ENCODE measurements at regions not wholly inside any gene's neighbourhood (a gene's known extent, or its start where the extent isn't known, plus 50 kb on each side); places are given as distances from the start of the nearest gene placed in this dataset.

DNA sequence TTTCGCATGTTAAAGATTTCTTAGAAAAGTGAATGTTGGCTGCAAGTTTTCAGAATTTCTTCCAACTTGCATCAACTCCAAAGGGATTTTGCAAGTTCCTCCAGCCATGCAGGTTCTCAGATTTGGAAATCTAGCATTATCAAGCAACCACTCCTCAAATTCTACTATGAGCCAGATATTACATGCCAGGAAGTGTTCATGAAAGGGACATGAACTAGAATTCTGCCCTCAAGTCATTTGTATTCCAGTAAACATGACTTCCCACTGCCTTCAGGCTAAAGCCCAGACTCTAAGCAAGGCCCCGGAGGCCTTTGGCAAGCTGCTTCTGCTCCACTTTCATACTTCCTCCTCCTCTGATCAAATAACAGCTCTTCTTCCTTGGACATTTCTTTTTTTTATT, 111.3 kb upstream of the PAPPA start:
- ChIA-PET POLR2A (ENCODE audit: low non-redundant PET) (no interaction called here), CTCF (interaction anchor here (0.6 kb wide), 1 partner anchor 1766 kb away, joined by 3 read pairs; no protein-coding TSS in a partner anchor)
- H3K27ac ChIP-seq: no peak overlapping the region
- TF ChIP-seq, protein P1, sequence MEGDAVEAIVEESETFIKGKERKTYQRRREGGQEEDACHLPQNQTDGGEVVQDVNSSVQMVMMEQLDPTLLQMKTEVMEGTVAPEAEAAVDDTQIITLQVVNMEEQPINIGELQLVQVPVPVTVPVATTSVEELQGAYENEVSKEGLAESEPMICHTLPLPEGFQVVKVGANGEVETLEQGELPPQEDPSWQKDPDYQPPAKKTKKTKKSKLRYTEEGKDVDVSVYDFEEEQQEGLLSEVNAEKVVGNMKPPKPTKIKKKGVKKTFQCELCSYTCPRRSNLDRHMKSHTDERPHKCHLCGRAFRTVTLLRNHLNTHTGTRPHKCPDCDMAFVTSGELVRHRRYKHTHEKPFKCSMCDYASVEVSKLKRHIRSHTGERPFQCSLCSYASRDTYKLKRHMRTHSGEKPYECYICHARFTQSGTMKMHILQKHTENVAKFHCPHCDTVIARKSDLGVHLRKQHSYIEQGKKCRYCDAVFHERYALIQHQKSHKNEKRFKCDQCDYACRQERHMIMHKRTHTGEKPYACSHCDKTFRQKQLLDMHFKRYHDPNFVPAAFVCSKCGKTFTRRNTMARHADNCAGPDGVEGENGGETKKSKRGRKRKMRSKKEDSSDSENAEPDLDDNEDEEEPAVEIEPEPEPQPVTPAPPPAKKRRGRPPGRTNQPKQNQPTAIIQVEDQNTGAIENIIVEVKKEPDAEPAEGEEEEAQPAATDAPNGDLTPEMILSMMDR (conservative IDR thresholded peaks at IDR 0.05; ENCODE audit: low read depth): no peak
- no peak for DNase-seq (ENCODE audit: low spot score)

DNA sequence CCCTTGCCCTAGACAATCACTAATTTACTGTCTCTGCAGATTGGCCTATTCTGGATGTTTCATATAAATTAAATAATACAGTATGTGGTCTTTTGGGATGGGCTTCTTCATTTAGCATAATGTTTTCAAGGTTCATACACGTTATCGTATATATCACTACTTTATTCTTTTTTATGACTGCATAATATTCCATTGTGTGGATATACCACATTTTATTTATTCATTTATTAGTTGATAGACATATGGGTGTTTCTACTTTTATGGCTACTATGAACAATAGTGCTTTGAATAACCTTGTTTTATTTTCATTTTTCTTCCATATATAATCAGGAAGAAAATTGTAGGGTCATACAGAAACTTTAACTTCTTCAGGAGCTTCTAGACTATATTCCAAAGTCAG, 108.5 kb upstream of the PAPPA start:
- TF ChIP-seq, protein P1 (conservative IDR thresholded peaks at IDR 0.05; ENCODE audit: low read depth): no peak
- no peak overlapping the region for H3K27ac ChIP-seq
- no peak for DNase-seq (ENCODE audit: low spot score)
- ChIA-PET POLR2A (ENCODE audit: low non-redundant PET) (no interaction called here), CTCF (no interaction called here)

DNA sequence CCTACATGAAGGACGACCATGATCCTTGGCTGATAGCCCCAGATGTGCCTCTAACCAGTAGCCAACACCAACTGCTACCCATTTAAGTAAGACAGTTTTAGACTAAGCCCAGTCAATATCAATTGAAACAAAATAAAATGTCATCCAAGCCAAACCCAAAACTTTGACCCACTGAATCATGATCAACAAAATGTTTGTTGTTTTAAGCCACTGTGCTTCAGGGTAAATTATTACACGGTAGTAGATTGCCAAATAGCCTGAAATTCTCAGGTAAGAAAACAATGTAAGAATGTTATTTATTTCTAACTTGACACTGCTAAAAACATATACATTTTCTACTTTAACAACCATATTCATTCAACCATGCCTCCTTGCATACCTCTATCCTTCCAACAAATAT, 105.5 kb upstream of the PAPPA start:
- TF ChIP-seq, protein P1 (conservative IDR thresholded peaks at IDR 0.05; ENCODE audit: low read depth): no peak
- CTCF ChIA-PET: interaction anchor here (1.0 kb wide), 1 partner anchor 10 kb away, joined by 3 read pairs; no protein-coding TSS in a partner anchor
- H3K27ac ChIP-seq: no peak overlapping the region
- DNase-seq (ENCODE audit: low spot score): no peak
- POLR2A ChIA-PET (ENCODE audit: low non-redundant PET): no interaction called here

DNA sequence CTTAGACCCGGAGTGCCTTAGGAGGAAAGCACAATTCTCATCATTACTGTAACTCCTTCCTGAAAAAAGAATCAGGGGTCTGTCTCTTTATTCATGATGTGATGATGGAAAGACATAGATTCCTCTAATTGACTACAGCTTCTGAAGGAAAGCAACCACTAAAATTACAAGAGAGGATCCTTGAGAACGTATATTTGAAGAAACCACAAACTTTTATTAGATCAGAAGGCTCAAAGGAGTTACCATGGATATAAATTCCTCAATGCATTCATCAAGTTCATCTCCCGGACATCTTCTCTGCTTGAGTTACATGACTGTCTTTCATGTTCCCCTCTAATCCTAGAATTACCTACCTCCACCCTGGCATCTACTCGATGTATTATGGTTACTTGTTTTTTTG, 104.1 kb upstream of the PAPPA start:
- DNase-seq (ENCODE audit: low spot score): no peak
- TF ChIP-seq, protein P1 (conservative IDR thresholded peaks at IDR 0.05; ENCODE audit: low read depth): no peak
- ChIA-PET CTCF (no interaction called here), POLR2A (ENCODE audit: low non-redundant PET) (no interaction called here)
- no peak overlapping the region for H3K27ac ChIP-seq

DNA sequence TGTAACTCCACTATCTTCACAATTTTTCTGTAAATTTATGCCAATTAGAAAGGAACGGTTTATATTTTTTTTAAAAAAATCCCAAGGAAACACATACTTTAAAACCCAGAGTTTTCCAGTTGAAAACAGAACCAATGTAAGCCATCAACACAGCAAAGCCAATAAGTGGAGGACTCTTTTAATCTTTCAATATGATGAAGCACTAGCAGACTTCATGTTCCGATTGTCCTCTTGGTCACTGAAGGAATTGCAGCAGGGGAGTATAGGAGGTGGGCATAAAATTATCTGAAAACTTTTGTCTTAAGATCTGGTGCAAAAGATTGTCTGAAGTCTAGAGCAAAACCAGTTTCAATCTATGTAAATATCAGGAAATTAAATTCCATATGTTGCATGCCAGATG, 102.1 kb upstream of the PAPPA start:
- ChIA-PET POLR2A (ENCODE audit: low non-redundant PET) (no interaction called here), CTCF (no interaction called here)
- H3K27ac ChIP-seq: no peak overlapping the region
- TF ChIP-seq, protein P1 (conservative IDR thresholded peaks at IDR 0.05; ENCODE audit: low read depth): no peak
- no peak for DNase-seq (ENCODE audit: low spot score)

DNA sequence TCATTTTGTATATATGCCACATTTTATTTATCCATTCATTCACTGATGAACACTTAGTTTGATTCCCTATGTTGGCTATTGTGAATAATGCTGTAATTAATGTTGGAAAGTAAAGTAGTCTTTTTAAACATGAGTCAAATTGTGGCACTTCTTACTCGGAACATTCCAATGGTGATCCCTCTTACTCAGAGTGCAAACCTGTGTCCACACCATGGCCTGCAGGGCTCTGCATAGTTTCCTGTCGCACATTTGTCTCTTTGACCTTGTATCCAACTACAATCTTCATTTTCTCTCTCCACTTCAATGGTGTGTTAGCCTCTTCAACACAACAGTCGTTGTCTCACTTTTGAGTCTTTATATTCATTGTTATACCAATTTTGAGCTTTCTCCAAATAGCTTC, 98.1 kb upstream of the PAPPA start:
- no peak overlapping the region for H3K27ac ChIP-seq
- TF ChIP-seq, protein P1 (conservative IDR thresholded peaks at IDR 0.05; ENCODE audit: low read depth): no peak
- no peak for DNase-seq (ENCODE audit: low spot score)
- ChIA-PET CTCF (no interaction called here), POLR2A (ENCODE audit: low non-redundant PET) (no interaction called here)

DNA sequence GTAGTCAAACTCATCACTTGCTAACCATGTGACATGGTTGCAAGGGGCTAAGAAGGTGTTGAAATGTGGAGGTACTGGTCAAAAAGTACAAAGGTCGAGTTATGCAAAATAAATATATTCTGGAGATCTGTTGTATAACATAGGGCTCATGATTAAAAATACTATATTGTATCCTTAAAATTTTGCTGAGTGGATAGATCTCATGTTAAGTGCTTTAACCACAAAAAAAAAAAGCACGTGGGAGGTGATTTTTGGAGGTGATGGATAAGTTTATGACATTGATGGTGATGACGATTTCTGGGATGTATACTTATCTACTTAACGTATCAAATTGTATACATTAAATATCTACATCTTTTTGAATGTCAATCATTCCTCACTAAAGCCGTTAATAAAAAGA, 96.2 kb upstream of the PAPPA start:
- no peak for DNase-seq (ENCODE audit: low spot score)
- CTCF ChIA-PET: no interaction called here
- POLR2A ChIA-PET (ENCODE audit: low non-redundant PET): no interaction called here
- no peak overlapping the region for H3K27ac ChIP-seq
- TF ChIP-seq, protein P1 (conservative IDR thresholded peaks at IDR 0.05; ENCODE audit: low read depth): no peak

Measured in RWPE1 (cell line).